ENCODE measurements at regions not wholly inside any gene's neighbourhood (a gene's known extent, or its start where the extent isn't known, plus 50 kb on each side); places are given as distances from the start of the nearest gene placed in this dataset.

DNA sequence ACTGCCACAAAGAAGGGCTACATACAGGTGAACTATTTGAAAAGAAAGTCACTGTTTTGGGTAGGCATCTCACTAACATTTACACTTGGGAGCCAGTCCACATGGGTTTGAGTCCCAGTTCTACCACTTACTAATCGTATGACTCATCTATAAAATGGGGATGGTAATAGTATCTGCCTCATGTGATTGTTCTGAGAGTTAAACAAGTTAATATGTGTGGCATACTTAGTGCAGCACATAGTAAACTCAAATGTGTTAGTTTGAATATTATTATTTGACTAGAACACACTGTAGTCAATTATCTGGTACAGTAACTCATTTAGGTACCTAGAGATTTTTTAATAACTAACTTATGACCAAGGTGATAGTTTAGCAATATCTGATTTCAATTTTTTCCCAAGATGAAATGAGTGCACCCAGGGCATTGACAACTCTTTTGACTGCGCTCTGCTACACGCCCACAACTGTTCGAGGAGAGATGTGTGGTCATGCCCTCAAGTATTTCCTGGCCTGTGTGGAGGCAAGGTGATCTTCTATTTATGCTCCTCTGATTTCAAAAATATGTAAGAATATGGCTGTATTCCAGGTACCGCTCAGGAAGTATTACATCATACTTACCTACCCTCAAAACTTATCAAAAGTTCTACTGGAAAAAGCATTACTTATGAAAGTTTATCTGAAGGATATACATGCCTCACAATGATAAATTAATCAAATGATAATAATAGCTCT lies 210.6 kb upstream of the EGLN3 start:
- no peak overlapping the region for H2AFZ ChIP-seq (ENCODE audit: low read depth, low read length)
- H3K27me3 ChIP-seq (ENCODE audit: control insufficient read depth in 2 of 2, insufficient read depth in 2 of 2, low read length in 2 of 2): no peaks in the 10 kb centered on the region
- H3K4me3 ChIP-seq (replicated peaks in 1 of 3; ENCODE audit: insufficient read depth in 1 of 3, low read depth in 1 of 3, low read length in 3 of 3): no peak overlapping the region
- ChIA-PET POLR2A (no interaction called here), CTCF (interaction anchor here (0.8 kb wide), 1 partner anchor 12 kb away, joined by 3 read pairs; no protein-coding TSS in a partner anchor)
- H4K20me1 ChIP-seq (replicated peaks; ENCODE audit: control insufficient read depth, extremely low read depth, insufficient read depth, low read length): no peaks in the 10 kb centered on the region
- DNase-seq (ENCODE audit: low read depth, low spot score): no peak
- H3K9me1 ChIP-seq (replicated peaks; ENCODE audit: control insufficient read depth, extremely low read depth, insufficient read depth, low read length): no peaks in the 10 kb centered on the region
- no peaks in the 10 kb centered on the region for H3K79me2 ChIP-seq (ENCODE audit: control insufficient read depth, insufficient read depth, low read length)
- H3K36me3 ChIP-seq (ENCODE audit: control insufficient read depth in 2 of 2, extremely low read depth in 1 of 2, insufficient read depth in 2 of 2, low read length in 2 of 2): no peaks in the 10 kb centered on the region
- dilution Hi-C loops (cut with MboI; ENCODE audit: extremely low pct_ligation_motif_present, low sequenced_read_pairs): no loop called here
- no peak overlapping the region for H3K4me2 ChIP-seq (ENCODE audit: insufficient read depth, low read length)
- no peak for FAIRE-seq
- TF ChIP-seq EZH2 (IDR thresholded peaks at IDR 0.05; ENCODE audit: borderline replicate concordance, low read depth, low read length, severe bottlenecking): no peak
- TF ChIP-seq POLR2AphosphoS5 (IDR thresholded peaks at IDR 0.05; ENCODE audit: insufficient read depth, low read depth, low read length): no peak
- TF ChIP-seq MYC (IDR thresholded peaks at IDR 0.05; ENCODE audit: low read depth, low read length): no peak
- no peak for TF ChIP-seq GATA2 (IDR thresholded peaks at IDR 0.05; ENCODE audit: insufficient read depth, insufficient read length, low read depth, low read length)
- TF ChIP-seq POLR2A (IDR thresholded peaks at IDR 0.05; ENCODE audit: low read depth, low read length): no peak
- TF ChIP-seq, protein P1, sequence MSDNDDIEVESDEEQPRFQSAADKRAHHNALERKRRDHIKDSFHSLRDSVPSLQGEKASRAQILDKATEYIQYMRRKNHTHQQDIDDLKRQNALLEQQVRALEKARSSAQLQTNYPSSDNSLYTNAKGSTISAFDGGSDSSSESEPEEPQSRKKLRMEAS (IDR thresholded peaks at IDR 0.05; ENCODE audit: insufficient read depth, insufficient read length): no peak
- TF ChIP-seq, protein P2, sequence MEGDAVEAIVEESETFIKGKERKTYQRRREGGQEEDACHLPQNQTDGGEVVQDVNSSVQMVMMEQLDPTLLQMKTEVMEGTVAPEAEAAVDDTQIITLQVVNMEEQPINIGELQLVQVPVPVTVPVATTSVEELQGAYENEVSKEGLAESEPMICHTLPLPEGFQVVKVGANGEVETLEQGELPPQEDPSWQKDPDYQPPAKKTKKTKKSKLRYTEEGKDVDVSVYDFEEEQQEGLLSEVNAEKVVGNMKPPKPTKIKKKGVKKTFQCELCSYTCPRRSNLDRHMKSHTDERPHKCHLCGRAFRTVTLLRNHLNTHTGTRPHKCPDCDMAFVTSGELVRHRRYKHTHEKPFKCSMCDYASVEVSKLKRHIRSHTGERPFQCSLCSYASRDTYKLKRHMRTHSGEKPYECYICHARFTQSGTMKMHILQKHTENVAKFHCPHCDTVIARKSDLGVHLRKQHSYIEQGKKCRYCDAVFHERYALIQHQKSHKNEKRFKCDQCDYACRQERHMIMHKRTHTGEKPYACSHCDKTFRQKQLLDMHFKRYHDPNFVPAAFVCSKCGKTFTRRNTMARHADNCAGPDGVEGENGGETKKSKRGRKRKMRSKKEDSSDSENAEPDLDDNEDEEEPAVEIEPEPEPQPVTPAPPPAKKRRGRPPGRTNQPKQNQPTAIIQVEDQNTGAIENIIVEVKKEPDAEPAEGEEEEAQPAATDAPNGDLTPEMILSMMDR (IDR thresholded peaks at IDR 0.05; ENCODE audit: extremely low read depth in 1 of 2, insufficient read depth in 1 of 2, low read depth in 1 of 2, low read length in 2 of 2): no peak
- TF ChIP-seq JUN (IDR thresholded peaks at IDR 0.05; ENCODE audit: borderline replicate concordance, insufficient read depth, insufficient read length, low read depth): no peak
- no peak for TF ChIP-seq FOS (IDR thresholded peaks at IDR 0.05; ENCODE audit: borderline replicate concordance, insufficient read depth, low read length)
- H3K9ac ChIP-seq (replicated peaks; ENCODE audit: extremely low read depth, insufficient read depth, low read length): no peak overlapping the region
- BruUV-seq (replicated peaks): no TSS peak
- H3K9me3 ChIP-seq (replicated peaks; ENCODE audit: control insufficient read depth, insufficient read depth, low read length): no peaks in the 10 kb centered on the region
- intact Hi-C loops (cut with micrococcal nuclease): no loop called here
- no peak overlapping the region for H3K27ac ChIP-seq (ENCODE audit: insufficient read depth, low read depth, low read length)
- H3K4me1 ChIP-seq (ENCODE audit: control insufficient read depth, extremely low read depth, insufficient read depth, low read length): no peaks in the 10 kb centered on the region

Data from endothelial cell of umbilical vein (primary cell).